ENCODE measurements at regions not wholly inside any gene's neighbourhood (a gene's known extent, or its start where the extent isn't known, plus 50 kb on each side); places are given as distances from the start of the nearest gene placed in this dataset.

- no peaks in the 10 kb centered on the region for H3K36me3 ChIP-seq (ENCODE audit: control insufficient read depth, insufficient read depth, low read length)
- DNase-seq (ENCODE audit: low read depth in 2 of 2) = no peak
- no peaks in the 10 kb centered on the region for H3K79me2 ChIP-seq (ENCODE audit: control insufficient read depth, insufficient read depth, low read length)
- no peaks in the 10 kb centered on the region for H3K9me3 ChIP-seq (ENCODE audit: control insufficient read depth, insufficient read depth, low read depth, low read length)
- peaks cover 14% of the 10 kb centered on the region for H3K4me1 ChIP-seq (ENCODE audit: control insufficient read depth, extremely low read depth, insufficient read depth, low read length)
- H3K27me3 ChIP-seq (ENCODE audit: control insufficient read depth, insufficient read depth, low read length) = no peaks in the 10 kb centered on the region
- no peaks in the 10 kb centered on the region for H4K20me1 ChIP-seq (ENCODE audit: control insufficient read depth, extremely low read depth, insufficient read depth, low read length)
- H3K4me2 ChIP-seq (ENCODE audit: extremely low read depth, insufficient read depth, low read length) = no peak overlapping the region
- no peak overlapping the region for H3K9ac ChIP-seq (ENCODE audit: insufficient read depth, low read length)
- no peak for TF ChIP-seq EZH2 (IDR thresholded peaks at IDR 0.05; ENCODE audit: low read length, missing control alignments)
- no peak for TF ChIP-seq CTCF (conservative IDR thresholded peaks at IDR 0.05 in 1 of 2, IDR thresholded peaks at IDR 0.05 in 1 of 2; ENCODE audit: low read depth in 1 of 2, low read length in 2 of 2)
- H2AFZ ChIP-seq (ENCODE audit: low read length) = no peak overlapping the region
- H3K4me3 ChIP-seq (replicated peaks in 1 of 4; ENCODE audit: control extremely low read depth in 1 of 4, insufficient read depth in 1 of 4, low read depth in 3 of 4, low read length in 4 of 4) = no peak overlapping the region
- H3K27ac ChIP-seq (ENCODE audit: insufficient read depth, low read length) = no peak overlapping the region
Observed at GRCh38 chr14:100415226-100415625, 92.1 kb downstream of the SLC25A47 start.

- Histone ChIP-seq H3K9ac (ENCODE audit: insufficient read depth, low read length) (no peak overlapping the region), H3K4me2 (ENCODE audit: extremely low read depth, insufficient read depth, low read length) (peak overlapping the region; percentile 27), H3K27me3 (ENCODE audit: control insufficient read depth, insufficient read depth, low read length) (no peaks in the 10 kb centered on the region), H3K27ac (ENCODE audit: insufficient read depth, low read length) (no peak overlapping the region), H3K4me3 (replicated peaks in 1 of 4; ENCODE audit: control extremely low read depth in 1 of 4, insufficient read depth in 1 of 4, low read depth in 3 of 4, low read length in 4 of 4) (no peak overlapping the region), H3K9me3 (ENCODE audit: control insufficient read depth, insufficient read depth, low read depth, low read length) (no peaks in the 10 kb centered on the region), H3K79me2 (ENCODE audit: control insufficient read depth, insufficient read depth, low read length) (no peaks in the 10 kb centered on the region), H2AFZ (ENCODE audit: low read length) (no peak overlapping the region), H3K4me1 (ENCODE audit: control insufficient read depth, extremely low read depth, insufficient read depth, low read length) (peaks cover 14% of the 10 kb centered on the region), H3K36me3 (ENCODE audit: control insufficient read depth, insufficient read depth, low read length) (no peaks in the 10 kb centered on the region), H4K20me1 (ENCODE audit: control insufficient read depth, extremely low read depth, insufficient read depth, low read length) (no peaks in the 10 kb centered on the region)
- TF ChIP-seq CTCF (conservative IDR thresholded peaks at IDR 0.05 in 1 of 2, IDR thresholded peaks at IDR 0.05 in 1 of 2; ENCODE audit: low read depth in 1 of 2, low read length in 2 of 2) = no peak
- TF ChIP-seq EZH2 (IDR thresholded peaks at IDR 0.05; ENCODE audit: low read length, missing control alignments) = no peak
- no peak for DNase-seq (ENCODE audit: low read depth in 2 of 2)
Observed at GRCh38 chr14:100416081-100416680, 93.0 kb downstream of the SLC25A47 start.

GRCh38 chr14:100416921-100417860 lies 94.1 kb downstream of the SLC25A47 start:
- peak overlapping the region; percentile 63 for H3K27ac ChIP-seq (ENCODE audit: insufficient read depth, low read length)
- no peaks in the 10 kb centered on the region for H3K36me3 ChIP-seq (ENCODE audit: control insufficient read depth, insufficient read depth, low read length)
- H3K27me3 ChIP-seq (ENCODE audit: control insufficient read depth, insufficient read depth, low read length) = no peaks in the 10 kb centered on the region
- H3K9ac ChIP-seq (ENCODE audit: insufficient read depth, low read length) = no peak overlapping the region
- TF ChIP-seq EZH2 (IDR thresholded peaks at IDR 0.05; ENCODE audit: low read length, missing control alignments) (no peak), CTCF (conservative IDR thresholded peaks at IDR 0.05 in 1 of 2, IDR thresholded peaks at IDR 0.05 in 1 of 2; ENCODE audit: low read depth in 1 of 2, low read length in 2 of 2) (peak; percentile 88 to 97)
- peak; percentile 92 to 95 for DNase-seq (ENCODE audit: low read depth in 2 of 2)
- H3K9me3 ChIP-seq (ENCODE audit: control insufficient read depth, insufficient read depth, low read depth, low read length) = no peaks in the 10 kb centered on the region
- H2AFZ ChIP-seq (ENCODE audit: low read length) = no peak overlapping the region
- no peaks in the 10 kb centered on the region for H3K79me2 ChIP-seq (ENCODE audit: control insufficient read depth, insufficient read depth, low read length)
- peak overlapping the region; percentile 73 for H3K4me2 ChIP-seq (ENCODE audit: extremely low read depth, insufficient read depth, low read length)
- no peak overlapping the region for H3K4me3 ChIP-seq (replicated peaks in 1 of 4; ENCODE audit: control extremely low read depth in 1 of 4, insufficient read depth in 1 of 4, low read depth in 3 of 4, low read length in 4 of 4)
- no peaks in the 10 kb centered on the region for H4K20me1 ChIP-seq (ENCODE audit: control insufficient read depth, extremely low read depth, insufficient read depth, low read length)
- H3K4me1 ChIP-seq (ENCODE audit: control insufficient read depth, extremely low read depth, insufficient read depth, low read length) = peaks cover 14% of the 10 kb centered on the region

Measured in fibroblast of lung (primary cell).